GM12878 (cell line): ENCODE measurements at regions not wholly inside any gene's neighbourhood (a gene's known extent, or its start where the extent isn't known, plus 50 kb on each side); places are given as distances from the start of the nearest gene placed in this dataset.

Experiments
- ATAC-seq: fragments of 200-7000 bp; cut with Tn5 transposase; 3 replicates; pipeline ENCODE4 v1.9.1; 2020; ENCODE audit warnings: mild to moderate bottlenecking, moderate library complexity
- BruUV-seq: library from RNA; stranded (reverse); fragments of 400-500 nt; replicated peaks from 2 replicates; lab custom pipeline; 2021; lab: Mats Ljungman, UMichigan
- CTCF ChIA-PET: fragments of 300-600 bp; sonication (Branson Sonifier 250); formaldehyde crosslinking; extraction: SDS; loops from one replicate; lab custom pipeline; 2021; ENCODE audit warnings: inconsistent platforms; lab: Yijun Ruan, JAX
- POLR2A ChIA-PET: fragments of 350-600 bp; formaldehyde crosslinking; extraction: SDS; loops from one replicate; lab custom pipeline; 2021; ENCODE audit warnings: inconsistent platforms; lab: Charles Lee
- RAD21 ChIA-PET: fragments of 300-600 bp; sonication (Branson Sonifier 250); formaldehyde crosslinking; loops from one replicate; lab custom pipeline; 2023; ENCODE audit warnings: antibody characterized with exemption; ENCODE audit not compliant: unreplicated experiment; lab: Charles Lee
- SMC1A ChIA-PET: fragments of 300-600 bp; sonication (Branson Sonifier 250); formaldehyde crosslinking; loops from one replicate; lab custom pipeline; 2023; ENCODE audit not compliant: unreplicated experiment, uncharacterized antibody; lab: Charles Lee
- DNase-seq: peaks from one replicate; pipeline ENCODE4 v3.0.0-alpha.2; 2011; ENCODE audit warnings: low read depth, low spot score
- FAIRE-seq: peaks from 3 replicates; lab custom pipeline; 2011; peaks lifted over from hg19 to GRCh38; lab: Jason Lieb, UNC
- H2AFZ ChIP-seq: 2 replicates; pipeline ENCODE4 v1.6.0; 2011; ENCODE audit warnings: low read depth, low read length, control low read depth; ENCODE audit not compliant: control insufficient read depth
- H3K27ac ChIP-seq: 2 replicates; pipeline ENCODE4 v1.5.1; 2011; ENCODE audit warnings: control low read depth; ENCODE audit not compliant: control insufficient read depth, insufficient read depth
- H3K27me3 ChIP-seq, 2 experiments: replicated peaks in 1 of 2; 2 replicates each; pipeline versions ENCODE4 v1.6.0 to v1.6.1; 2011; ENCODE audit warnings: low read length in 1 of 2; ENCODE audit not compliant: control insufficient read depth in 2 of 2, insufficient read depth in 2 of 2
- H3K36me3 ChIP-seq, 2 experiments: 2 replicates each; pipeline ENCODE4 v1.5.1; 2011; ENCODE audit warnings: low read length in 1 of 2; ENCODE audit not compliant: control insufficient read depth in 2 of 2, insufficient read depth in 2 of 2
- H3K4me1 ChIP-seq: 2 replicates; pipeline ENCODE4 v1.6.1; 2011; ENCODE audit warnings: mild to moderate bottlenecking, low read length, moderate library complexity, mixed read lengths; ENCODE audit not compliant: control insufficient read depth, insufficient read depth
- H3K4me2 ChIP-seq: 2 replicates; pipeline ENCODE4 v1.6.0; 2011; ENCODE audit warnings: control low read depth; ENCODE audit not compliant: control insufficient read depth, insufficient read depth
- H3K4me3 ChIP-seq: fragments of 200-600 bp; sonication (generic); 2 replicates; pipeline ENCODE4 v1.5.1; 2016
- H3K79me2 ChIP-seq: 2 replicates; pipeline ENCODE4 v1.6.0; 2011; ENCODE audit warnings: low read length; ENCODE audit not compliant: control insufficient read depth, insufficient read depth
- H3K9ac ChIP-seq: 2 replicates; pipeline ENCODE4 v1.8.0; 2011; ENCODE audit warnings: low read length, control low read depth, mixed read lengths; ENCODE audit not compliant: control insufficient read depth, insufficient read depth
- H3K9me3 ChIP-seq: replicated peaks from 3 replicates; pipeline ENCODE4 v1.5.1; 2011; ENCODE audit warnings: mild to moderate bottlenecking, low read length; ENCODE audit not compliant: control insufficient read depth, insufficient read depth
- H4K20me1 ChIP-seq: 2 replicates; pipeline ENCODE4 v1.6.0; 2011; ENCODE audit not compliant: control insufficient read depth, insufficient read depth
- CEBPB ChIP-seq, 2 experiments: fragments of 150-350 bp in 1 of 2; IDR thresholded peaks; 2 replicates each; pipeline ENCODE4 v1.6.1; 2012 to 2014; ENCODE audit warnings: low read depth in 2 of 2, low read length in 2 of 2, borderline replicate concordance in 1 of 2, inconsistent platforms in 1 of 2
- CHD2 ChIP-seq: IDR thresholded peaks from 2 replicates; pipeline ENCODE4 v1.6.1; 2011; ENCODE audit warnings: low read depth, low read length, improper control_type of control experiment, borderline replicate concordance
- CREM ChIP-seq: IDR thresholded peaks from 2 replicates; pipeline ENCODE4 v1.6.1; 2014; ENCODE audit warnings: antibody characterized with exemption, low read depth
- FOS ChIP-seq: IDR thresholded peaks from 3 replicates; pipeline ENCODE4 v1.6.1; 2011; ENCODE audit warnings: borderline replicate concordance; ENCODE audit not compliant: insufficient read length; ENCODE audit errors: extremely low read depth
- GABPA ChIP-seq: IDR thresholded peaks from 2 replicates; pipeline ENCODE4 v1.6.1; 2014; ENCODE audit warnings: antibody characterized with exemption, low read depth, mild to moderate bottlenecking, inconsistent platforms
- GATAD2B ChIP-seq: fragments of 450-650 bp; conservative IDR thresholded peaks from 2 replicates; pipeline ENCODE4 v1.6.1; 2017; ENCODE audit warnings: low read depth, mild to moderate bottlenecking, moderate library complexity
- HDGF ChIP-seq: fragments of 450-650 bp; IDR thresholded peaks from 2 replicates; pipeline ENCODE4 v1.6.1; 2016; ENCODE audit warnings: antibody characterized with exemption
- MEF2B ChIP-seq: fragments of 450-650 bp; IDR thresholded peaks from 2 replicates; pipeline ENCODE4 v1.6.1; 2018; ENCODE audit warnings: mild to moderate bottlenecking, moderate library complexity; ENCODE audit not compliant: partially characterized antibody, poor library complexity, severe bottlenecking
- MYB ChIP-seq: fragments of 150-350 bp; IDR thresholded peaks from 2 replicates; pipeline ENCODE4 v1.6.1; 2014; ENCODE audit warnings: mild to moderate bottlenecking, low read depth, low read length, borderline replicate concordance
- NFXL1 ChIP-seq: fragments of 450-650 bp; IDR thresholded peaks from 2 replicates; pipeline ENCODE4 v1.6.1; 2017; ENCODE audit warnings: antibody characterized with exemption, mild to moderate bottlenecking, borderline replicate concordance
- NFYB ChIP-seq: IDR thresholded peaks from 2 replicates; pipeline ENCODE4 v1.6.1; 2011; ENCODE audit warnings: low read depth, mild to moderate bottlenecking, low read length, improper control_type of control experiment, moderate library complexity; ENCODE audit not compliant: insufficient read depth
- SMAD5 ChIP-seq: IDR thresholded peaks from 2 replicates; pipeline ENCODE4 v1.6.1; 2016; ENCODE audit warnings: antibody characterized with exemption, low read depth
- SRF ChIP-seq, 2 experiments: IDR thresholded peaks; 2 replicates each; pipeline ENCODE4 v1.6.1; 2011; ENCODE audit warnings: low read depth in 2 of 2, low read length in 2 of 2, mild to moderate bottlenecking in 1 of 2, moderate library complexity in 1 of 2
- TAF1 ChIP-seq: IDR thresholded peaks from 2 replicates; pipeline ENCODE4 v1.6.1; 2011; ENCODE audit warnings: mild to moderate bottlenecking, low read depth, low read length, borderline replicate concordance
- TCF12 ChIP-seq: IDR thresholded peaks from 2 replicates; pipeline ENCODE4 v1.6.1; 2011; ENCODE audit warnings: low read depth, mild to moderate bottlenecking, low read length
- TCF7 ChIP-seq: IDR thresholded peaks from 2 replicates; pipeline ENCODE4 v1.6.1; 2014; ENCODE audit warnings: antibody characterized with exemption, borderline replicate concordance
- ZNF217 ChIP-seq: fragments of 450-650 bp; IDR thresholded peaks from 2 replicates; pipeline ENCODE4 v1.6.1; 2017; ENCODE audit warnings: antibody characterized with exemption, mild to moderate bottlenecking
- WGBS: methylation state at CpG from one replicate; pipeline ENCODE4 v1.1.6; 2016; ENCODE audit warnings: low lambda C conversion rate; ENCODE audit not compliant: insufficient replicate concordance, insufficient coverage; ENCODE audit errors: missing lambda C conversion rate; 5-methylcytosine and 5-hydroxymethylcytosine counted together
- in situ Hi-C: fragments of 300-500 bp; cut with MboI; formaldehyde crosslinking; loops from 9 replicates; pipeline ENCODE4 v1.14.3; 2018; ENCODE audit warnings: mixed read lengths
- intact Hi-C: fragments of 100-400 bp; cut with micrococcal nuclease; formaldehyde crosslinking; loops from one replicate; pipeline ENCODE4 v1.14.2; 2022; ENCODE audit not compliant: unreplicated experiment
- TF ChIP-seq, protein P1 (sequence below): fragments of 450-650 bp; IDR thresholded peaks from 2 replicates; pipeline ENCODE4 v1.6.1; 2016; ENCODE audit warnings: mild to moderate bottlenecking
- TF ChIP-seq, protein P2 (sequence below): fragments of 450-650 bp; formaldehyde crosslinking; IDR thresholded peaks from 2 replicates; pipeline ENCODE4 v1.4.0; 2020; ENCODE audit warnings: mild to moderate bottlenecking, moderate library complexity

DNA sequence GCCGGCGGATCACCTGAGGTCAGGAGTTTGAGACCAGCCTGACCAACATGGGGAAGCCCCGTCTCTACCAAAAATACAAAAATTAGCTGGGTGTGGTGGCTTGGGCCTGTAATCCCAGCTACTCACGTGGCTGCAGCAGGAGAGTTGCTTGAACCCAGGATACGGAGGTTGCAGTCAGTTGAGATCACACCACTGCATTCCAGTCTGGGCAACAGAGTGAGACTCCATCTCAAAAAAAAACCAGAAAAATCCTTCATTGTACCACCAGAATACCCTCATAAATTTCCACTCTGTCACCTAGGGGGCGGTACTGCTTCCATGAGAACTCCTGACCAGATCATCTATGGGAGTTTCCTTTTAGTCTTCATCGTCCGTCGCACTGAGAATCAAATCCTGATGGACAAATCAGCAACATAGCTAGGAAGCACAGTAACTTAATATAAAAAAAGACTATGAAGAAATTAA, 225.8 kb upstream of the KLF14 start (continued):
- TF ChIP-seq FOS (no peak), MEF2B (no peak), HDGF (peak; percentile 93), TCF7 (no peak), NFXL1 (no peak), SMAD5 (no peak), SRF (IDR thresholded peaks at IDR 0.05; ENCODE audit: low read depth in 2 of 2, low read length in 2 of 2) (no peak), CREM (no peak), CHD2 (no peak), MYB (no peak), NFYB (no peak)

DNA sequence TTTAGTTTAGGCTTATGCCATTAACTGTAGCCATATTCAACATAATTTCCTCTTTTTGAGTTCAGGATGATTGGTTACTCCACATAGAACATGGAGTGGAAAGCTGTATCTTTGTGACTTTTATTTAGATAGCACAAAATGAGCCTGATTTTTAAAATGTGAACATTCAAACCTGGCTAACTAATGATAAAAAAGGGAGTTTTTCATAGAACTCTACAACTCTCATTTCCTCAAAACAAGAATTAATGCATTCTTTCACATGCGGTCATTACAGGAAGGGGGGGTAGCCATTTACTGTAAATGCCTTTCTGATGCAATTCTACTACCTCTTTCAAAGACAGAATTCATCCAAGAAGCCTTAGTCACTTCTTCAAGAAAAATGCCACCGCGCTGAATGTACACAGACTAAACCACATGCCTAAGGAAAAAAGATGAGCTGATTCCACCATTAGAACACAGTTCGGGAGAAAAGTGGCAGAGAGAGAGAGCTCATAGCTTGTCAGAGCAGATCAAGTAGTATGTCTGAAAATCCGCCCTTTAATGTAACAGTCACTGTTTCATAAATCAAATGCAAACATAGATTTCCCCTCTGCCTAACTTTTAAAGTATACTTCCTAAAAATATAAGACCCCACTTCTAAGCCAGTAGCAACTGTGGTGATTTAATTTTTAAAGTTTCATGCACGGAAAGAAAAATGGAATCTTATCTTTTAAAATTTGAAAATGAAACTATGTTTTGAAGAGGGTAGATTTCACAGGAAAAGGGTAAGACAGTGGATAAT, 226.4 kb upstream of the KLF14 start:
- Histone ChIP-seq H4K20me1 (no peaks in the 10 kb centered on the region), H3K9me3 (no peaks in the 10 kb centered on the region), H3K4me1 (peaks cover 21% of the 10 kb centered on the region), H3K27ac (peak overlapping the region; percentile 93), H3K79me2 (peaks cover 60% of the 10 kb centered on the region), H3K36me3 (peaks cover 0 to 2% of the 10 kb centered on the region in 2 experiments; a peak in 2 of 4 replicates), H3K27me3 (no peaks in the 10 kb centered on the region), H2AFZ (no peak overlapping the region), H3K4me3 (peak overlapping the region; percentile 72), H3K9ac (peak overlapping the region; percentile 90), H3K4me2 (peak overlapping the region; percentile 64)
- intact Hi-C loops (loop anchor here (1.0 to 10.0 kb wide), 6 partner anchors 48 to 364 kb away; partner anchors contain the start of gene MKLN1), in situ Hi-C loops (no loop called here)
- no peak for FAIRE-seq
- ChIA-PET POLR2A (interaction anchor here (0.7 to 6.9 kb wide), 7 partner anchors 11 to 61 kb away, joined by 3 to 67 read pairs (median 3); no protein-coding TSS in a partner anchor), RAD21 (interaction anchor here (1.1 to 7.8 kb wide), 16 partner anchors 10 to 80 kb away, joined by 3 to 94 read pairs (median 7); no protein-coding TSS in a partner anchor), CTCF (interaction anchor here (0.7 to 7.4 kb wide), 19 partner anchors 10 to 280 kb away, joined by 3 to 106 read pairs (median 5); no protein-coding TSS in a partner anchor), SMC1A (interaction anchor here (1.0 to 9.2 kb wide), 17 partner anchors 10 to 150 kb away, joined by 3 to 145 read pairs (median 8); no protein-coding TSS in a partner anchor)
- BruUV-seq: TSS peak; percentile 86
- peak; percentile 73 for DNase-seq
- peak; percentile 57 for ATAC-seq
- WGBS: 0% methylated on average over 6 of the region's 6 CpGs
- TF ChIP-seq TCF12 (no peak), GABPA (peak; percentile 35; the same call in 1 of the 2 replicates), CEBPB (IDR thresholded peaks at IDR 0.05; ENCODE audit: borderline replicate concordance in 1 of 2, low read depth in 2 of 2, low read length in 2 of 2) (peak; percentile 74 to 79; a peak in 2 of 4 replicates), GATAD2B (no peak), ZNF217 (peak; percentile 57; the same call in 1 of the 2 replicates), TAF1 (0 out of 2 replicates have a peak, but pooled peaks have one; percentile 30)
- TF ChIP-seq, protein P1, sequence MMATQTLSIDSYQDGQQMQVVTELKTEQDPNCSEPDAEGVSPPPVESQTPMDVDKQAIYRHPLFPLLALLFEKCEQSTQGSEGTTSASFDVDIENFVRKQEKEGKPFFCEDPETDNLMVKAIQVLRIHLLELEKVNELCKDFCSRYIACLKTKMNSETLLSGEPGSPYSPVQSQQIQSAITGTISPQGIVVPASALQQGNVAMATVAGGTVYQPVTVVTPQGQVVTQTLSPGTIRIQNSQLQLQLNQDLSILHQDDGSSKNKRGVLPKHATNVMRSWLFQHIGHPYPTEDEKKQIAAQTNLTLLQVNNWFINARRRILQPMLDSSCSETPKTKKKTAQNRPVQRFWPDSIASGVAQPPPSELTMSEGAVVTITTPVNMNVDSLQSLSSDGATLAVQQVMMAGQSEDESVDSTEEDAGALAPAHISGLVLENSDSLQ: no peak
- TF ChIP-seq, protein P2, sequence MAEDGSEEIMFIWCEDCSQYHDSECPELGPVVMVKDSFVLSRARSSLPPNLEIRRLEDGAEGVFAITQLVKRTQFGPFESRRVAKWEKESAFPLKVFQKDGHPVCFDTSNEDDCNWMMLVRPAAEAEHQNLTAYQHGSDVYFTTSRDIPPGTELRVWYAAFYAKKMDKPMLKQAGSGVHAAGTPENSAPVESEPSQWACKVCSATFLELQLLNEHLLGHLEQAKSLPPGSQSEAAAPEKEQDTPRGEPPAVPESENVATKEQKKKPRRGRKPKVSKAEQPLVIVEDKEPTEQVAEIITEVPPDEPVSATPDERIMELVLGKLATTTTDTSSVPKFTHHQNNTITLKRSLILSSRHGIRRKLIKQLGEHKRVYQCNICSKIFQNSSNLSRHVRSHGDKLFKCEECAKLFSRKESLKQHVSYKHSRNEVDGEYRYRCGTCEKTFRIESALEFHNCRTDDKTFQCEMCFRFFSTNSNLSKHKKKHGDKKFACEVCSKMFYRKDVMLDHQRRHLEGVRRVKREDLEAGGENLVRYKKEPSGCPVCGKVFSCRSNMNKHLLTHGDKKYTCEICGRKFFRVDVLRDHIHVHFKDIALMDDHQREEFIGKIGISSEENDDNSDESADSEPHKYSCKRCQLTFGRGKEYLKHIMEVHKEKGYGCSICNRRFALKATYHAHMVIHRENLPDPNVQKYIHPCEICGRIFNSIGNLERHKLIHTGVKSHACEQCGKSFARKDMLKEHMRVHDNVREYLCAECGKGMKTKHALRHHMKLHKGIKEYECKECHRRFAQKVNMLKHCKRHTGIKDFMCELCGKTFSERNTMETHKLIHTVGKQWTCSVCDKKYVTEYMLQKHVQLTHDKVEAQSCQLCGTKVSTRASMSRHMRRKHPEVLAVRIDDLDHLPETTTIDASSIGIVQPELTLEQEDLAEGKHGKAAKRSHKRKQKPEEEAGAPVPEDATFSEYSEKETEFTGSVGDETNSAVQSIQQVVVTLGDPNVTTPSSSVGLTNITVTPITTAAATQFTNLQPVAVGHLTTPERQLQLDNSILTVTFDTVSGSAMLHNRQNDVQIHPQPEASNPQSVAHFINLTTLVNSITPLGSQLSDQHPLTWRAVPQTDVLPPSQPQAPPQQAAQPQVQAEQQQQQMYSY (CRISPR knock-in tag): no peak
